Central memory CD4-positive, alpha-beta T cell (primary cell): ENCODE measurements at regions not wholly inside any gene's neighbourhood (a gene's known extent, or its start where the extent isn't known, plus 50 kb on each side); places are given as distances from the start of the nearest gene placed in this dataset.

Experiments
- DNase-seq: peaks from one replicate; pipeline ENCODE4 v3.0.0; 2022

DNA sequence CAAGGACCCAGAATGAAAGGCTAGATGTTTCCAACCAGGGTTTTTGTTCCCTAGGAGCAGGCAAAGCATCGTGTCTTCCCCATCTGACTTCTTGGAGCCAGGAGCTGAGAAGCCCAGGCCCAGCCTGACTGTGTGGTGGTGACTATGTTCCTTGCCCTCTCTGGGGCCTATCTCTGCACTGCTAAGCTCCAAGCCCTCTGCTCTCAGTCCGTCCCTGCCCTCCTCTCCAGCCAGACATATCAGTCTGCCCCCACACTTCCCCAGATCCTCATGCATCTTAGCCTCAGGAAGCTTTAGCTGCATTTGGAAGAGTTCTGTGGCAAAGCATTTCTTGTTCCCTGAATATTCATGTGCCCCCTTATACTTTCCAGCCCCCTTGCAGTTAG is 196.6 kb downstream of the CYP26B1 start:
- DNase-seq: no peak

- no peak for DNase-seq
Measured at GRCh38 chr2:71950256-71951082, 197.2 kb downstream of the CYP26B1 start.

DNA sequence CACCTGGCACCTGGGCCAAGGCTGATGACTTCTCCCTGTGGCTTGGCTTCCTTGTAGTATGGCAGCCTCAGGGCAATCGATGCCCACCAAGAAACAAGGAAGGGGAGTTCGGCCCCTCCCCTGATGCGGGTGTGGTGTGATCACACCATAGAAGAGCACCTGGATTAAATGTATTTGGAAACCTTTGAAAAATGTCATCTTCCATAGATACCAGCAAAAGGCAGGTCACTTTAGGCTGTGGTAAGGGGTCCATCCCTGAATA is 198.2 kb downstream of the CYP26B1 start:
- no peak for DNase-seq

DNA sequence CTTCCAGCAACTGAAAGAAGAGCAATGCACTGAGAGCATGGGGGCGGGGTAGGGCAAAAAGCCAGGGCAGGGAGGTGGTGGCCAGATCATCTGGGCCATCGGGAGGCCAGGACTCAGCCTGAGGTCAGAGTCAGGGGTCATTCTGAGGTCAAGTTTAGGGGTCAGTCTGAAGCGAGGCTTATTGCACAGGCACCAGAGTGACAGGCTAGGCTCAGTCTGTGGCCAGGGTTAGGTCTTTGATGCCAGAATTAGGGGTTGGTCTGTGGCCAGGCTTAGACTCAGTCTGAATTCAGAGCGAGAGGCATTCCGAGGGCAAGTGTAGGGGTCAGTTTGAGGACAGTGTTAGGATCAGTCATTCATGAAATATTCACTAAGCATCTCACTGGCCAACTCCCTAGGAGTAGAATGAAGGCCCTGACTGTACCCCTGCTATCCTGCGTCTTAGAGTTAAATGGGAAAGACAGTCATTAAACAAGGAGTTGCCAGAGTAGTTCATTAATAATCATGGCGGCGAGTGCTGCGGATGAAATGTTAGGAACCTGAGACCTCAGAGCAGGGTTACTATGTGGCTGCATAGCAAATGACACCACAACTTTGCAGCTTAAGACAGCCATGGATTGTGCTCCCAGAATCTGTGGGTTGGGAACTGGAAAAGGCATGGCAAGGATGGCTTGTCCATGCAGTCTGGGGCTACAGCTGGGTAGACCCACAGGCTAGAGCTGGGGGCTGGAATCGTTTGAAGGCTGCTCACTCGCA is 198.7 kb downstream of the CYP26B1 start:
- DNase-seq: no peak

- DNase-seq: no peak
Measured at GRCh38 chr2:71947809-71948208, 199.9 kb downstream of the CYP26B1 start.

- no peak for DNase-seq
Measured at GRCh38 chr2:71945603-71945959, 202.1 kb downstream of the CYP26B1 start.

DNA sequence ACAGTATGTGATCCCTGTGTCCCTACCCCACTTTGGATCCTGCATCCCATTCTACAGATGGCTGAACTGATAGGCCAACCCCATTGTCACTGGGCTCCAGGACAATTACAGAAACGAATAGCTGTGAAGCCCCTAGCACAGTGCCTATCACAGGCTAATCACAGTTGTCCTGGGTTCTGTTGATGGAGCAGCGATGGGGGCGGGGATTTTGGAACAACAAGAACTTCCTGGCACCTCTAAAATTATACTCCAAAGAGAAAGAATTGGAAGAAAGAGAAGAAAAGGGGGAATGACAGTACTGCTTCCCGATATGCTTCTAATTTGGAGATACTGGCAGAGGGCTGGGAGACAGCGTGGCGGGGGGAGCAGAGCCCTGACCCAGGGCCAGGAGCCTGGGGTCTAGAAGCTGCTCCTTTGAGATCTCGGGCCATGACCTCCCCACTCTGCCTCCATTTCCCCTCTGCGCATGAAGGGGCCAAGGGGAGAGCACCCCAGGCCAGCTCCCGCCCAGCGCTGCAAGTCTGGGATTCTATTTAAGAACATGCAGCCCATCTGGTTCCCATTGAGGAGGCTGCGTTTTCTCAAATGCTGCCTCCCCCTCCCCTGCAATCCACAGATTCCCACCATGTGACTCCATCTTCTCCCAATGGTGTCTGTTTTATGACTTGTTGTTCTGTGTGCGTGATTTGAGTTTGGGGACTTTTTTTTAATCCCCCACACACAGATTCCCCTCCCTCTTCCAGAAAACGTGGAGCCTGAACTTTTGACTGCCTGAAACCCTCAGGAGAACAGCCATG is 202.7 kb downstream of the CYP26B1 start:
- DNase-seq: no peak

- no peak for DNase-seq
Measured at GRCh38 chr2:71944183-71944550, 203.5 kb downstream of the CYP26B1 start.

DNA sequence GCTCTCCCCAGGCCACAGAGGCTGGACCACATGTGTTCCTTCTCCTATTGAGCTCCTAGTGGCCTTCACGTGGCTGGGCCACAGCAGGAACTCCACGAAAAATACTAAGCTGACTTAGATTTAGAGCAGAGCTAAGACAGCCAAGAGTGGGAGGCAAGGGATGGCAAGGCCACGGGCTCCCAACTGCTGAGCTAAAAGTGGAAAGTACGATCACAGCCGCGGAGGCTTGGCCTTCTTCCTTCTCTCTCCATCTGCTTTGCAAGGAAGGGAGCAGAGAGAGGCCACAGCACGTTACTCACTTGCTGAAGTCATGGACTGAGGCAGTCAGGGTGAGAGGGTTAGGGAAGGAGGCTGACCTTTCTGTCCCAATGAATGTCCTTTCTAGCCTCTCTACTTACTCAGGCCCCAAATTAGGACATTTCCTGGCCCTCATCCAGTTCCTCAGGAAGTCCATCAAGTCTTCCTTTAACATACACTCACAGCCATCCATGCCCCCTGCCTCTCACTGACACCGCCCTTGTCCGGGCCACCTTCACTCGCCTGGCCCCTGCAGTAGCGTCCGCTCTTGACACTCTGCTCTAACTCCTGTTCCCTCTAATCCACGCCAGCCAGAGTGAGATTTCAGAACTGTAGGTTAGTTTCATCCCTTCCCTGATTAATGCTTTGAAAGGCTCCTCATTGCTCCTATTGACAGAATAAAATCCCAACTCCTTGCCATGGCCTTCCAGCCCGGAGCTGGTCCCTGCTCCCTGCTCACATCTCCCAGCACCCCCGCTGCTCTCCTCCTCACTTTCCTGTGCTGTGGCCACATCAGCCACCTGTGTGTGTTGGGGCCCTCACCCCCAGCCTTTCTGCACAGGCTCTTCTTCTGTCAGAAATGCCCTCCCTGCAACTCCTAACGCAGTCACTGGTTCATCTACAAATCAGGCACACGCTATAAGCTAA is 204.2 kb downstream of the CYP26B1 start:
- no peak for DNase-seq

GRCh38 chr2:71941726-71942525 is 205.7 kb downstream of the CYP26B1 start:
- DNase-seq: no peak

GRCh38 chr2:71940695-71941094 is 207.0 kb downstream of the CYP26B1 start:
- no peak for DNase-seq

- DNase-seq: no peak
Measured at GRCh38 chr2:71939588-71940535, 207.8 kb downstream of the CYP26B1 start.

GRCh38 chr2:71938659-71939587 is 208.7 kb downstream of the CYP26B1 start:
- DNase-seq: no peak

DNA sequence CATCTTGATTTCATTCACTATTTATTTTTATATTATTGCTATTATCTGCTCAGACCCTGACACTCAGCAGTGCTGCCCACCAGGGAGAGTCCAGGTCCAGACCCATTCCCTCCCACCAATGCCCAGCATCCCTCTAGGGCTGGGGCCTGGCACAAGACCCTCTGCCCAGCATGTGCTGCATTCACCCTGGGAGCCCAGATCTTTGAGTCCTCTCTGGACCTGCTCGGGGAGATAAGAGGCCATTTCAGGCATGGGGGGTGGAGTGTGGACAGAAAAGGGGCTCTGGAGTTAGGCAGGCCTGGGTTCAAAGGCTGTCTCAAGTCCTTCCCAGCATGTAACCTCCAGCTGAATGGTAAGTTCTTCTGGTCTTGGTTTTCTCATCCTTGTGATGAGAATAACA is 209.6 kb downstream of the CYP26B1 start:
- DNase-seq: no peak

- DNase-seq: no peak
Measured at GRCh38 chr2:71937396-71937795, 210.3 kb downstream of the CYP26B1 start.

- DNase-seq: no peak
Measured at GRCh38 chr2:71936076-71937030, 211.3 kb downstream of the CYP26B1 start.

DNA sequence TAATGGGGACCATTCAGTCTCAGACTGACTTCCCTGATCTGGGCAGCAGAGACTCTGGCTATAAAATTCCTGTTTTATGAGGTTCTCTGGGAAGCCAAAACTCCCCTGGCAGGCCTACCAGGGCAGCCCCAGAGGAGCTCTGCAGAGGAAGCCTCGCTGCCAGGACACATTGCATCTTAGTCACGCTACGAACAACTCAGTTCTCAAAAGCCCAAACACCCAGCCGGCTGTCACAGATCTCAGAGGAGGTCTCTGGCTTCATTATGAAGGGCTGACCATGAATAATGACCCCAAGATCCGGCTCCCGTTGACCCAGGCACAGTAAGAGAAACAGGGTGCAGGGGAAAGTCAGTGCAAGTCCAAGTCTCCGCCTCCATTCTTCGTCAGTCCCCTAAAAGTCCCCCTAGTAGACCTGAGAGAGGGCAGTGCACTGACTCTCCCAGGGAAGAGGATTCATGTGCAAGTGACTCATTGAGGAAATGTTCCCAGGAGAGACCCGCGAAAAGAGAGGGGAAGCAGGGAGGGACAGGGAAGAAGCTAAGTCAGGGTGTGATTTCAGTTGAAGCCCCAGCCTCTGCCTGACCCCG is 212.3 kb downstream of the CYP26B1 start:
- DNase-seq: no peak
